Common myeloid progenitor, CD34-positive (primary cell): ENCODE measurements at regions not wholly inside any gene's neighbourhood (a gene's known extent, or its start where the extent isn't known, plus 50 kb on each side); places are given as distances from the start of the nearest gene placed in this dataset.

Experiments
- CTCF ChIA-PET: fragments of 350-600 bp; sonication (Branson Sonifier 250); formaldehyde crosslinking; loops from one replicate; lab custom pipeline; 2021; ENCODE audit warnings: antibody characterized with exemption; lab: Charles Lee
- POLR2A ChIA-PET: fragments of 350-600 bp; sonication (Branson Sonifier 250); formaldehyde crosslinking; loops from one replicate; lab custom pipeline; 2021; ENCODE audit warnings: antibody characterized with exemption; lab: Charles Lee
- DNase-seq, 3 donors: peaks; one replicate each; pipeline versions ENCODE4 v3.0.0 to v3.0.0-alpha.2; 2013
- H3K27ac ChIP-seq, 2 experiments: 1 replicate in 1 of 2; 2 replicates in 1 of 2; pipeline ENCODE4 v1.7.0; 2013; ENCODE audit warnings: inconsistent platforms in 2 of 2, low read length in 2 of 2, mild to moderate bottlenecking in 2 of 2, low read depth in 1 of 2, moderate library complexity in 1 of 2; ENCODE audit not compliant: severe bottlenecking in 2 of 2, insufficient read depth in 1 of 2, poor library complexity in 1 of 2
- H3K27me3 ChIP-seq, 5 experiments: replicated peaks in 2 of 5; 1 replicate in 3 of 5; 2 replicates in 2 of 5; pipeline versions ENCODE4 v1.6.1 to v1.7.0; 2013; ENCODE audit warnings: low read length in 4 of 5, mild to moderate bottlenecking in 2 of 5, moderate library complexity in 2 of 5, inconsistent platforms in 1 of 5; ENCODE audit not compliant: insufficient read depth in 5 of 5, control insufficient read depth in 4 of 5
- H3K36me3 ChIP-seq, 4 experiments: 1 replicate in 2 of 4; 2 replicates in 2 of 4; pipeline versions ENCODE4 v1.6.1 to v1.7.0; 2013; ENCODE audit warnings: low read length in 3 of 4, control low read depth in 1 of 4, mild to moderate bottlenecking in 1 of 4; ENCODE audit not compliant: control insufficient read depth in 4 of 4, insufficient read depth in 4 of 4
- H3K4me1 ChIP-seq, 4 experiments: 1 replicate in 3 of 4; 2 replicates in 1 of 4; pipeline versions ENCODE4 v1.6.1 to v1.7.1; 2013; ENCODE audit warnings: low read length in 3 of 4, mild to moderate bottlenecking in 3 of 4, control low read depth in 1 of 4, inconsistent platforms in 1 of 4, moderate library complexity in 1 of 4; ENCODE audit not compliant: control insufficient read depth in 4 of 4, insufficient read depth in 4 of 4; ENCODE audit errors: control extremely low read depth in 1 of 4
- H3K4me3 ChIP-seq, 7 experiments: 1 replicate in 4 of 7; 2 replicates in 3 of 7; pipeline versions ENCODE4 v1.5.1 to v1.7.0; 2013; ENCODE audit warnings: mild to moderate bottlenecking in 7 of 7, low read length in 6 of 7, moderate library complexity in 6 of 7, inconsistent platforms in 2 of 7, low read depth in 2 of 7, control low read depth in 1 of 7; ENCODE audit not compliant: insufficient read depth in 4 of 7, control insufficient read depth in 1 of 7; ENCODE audit errors: extremely low read depth in 1 of 7
- H3K9me3 ChIP-seq, 5 experiments: 1 replicate in 4 of 5; 2 replicates in 1 of 5; pipeline versions ENCODE4 v1.6.1 to v1.7.1; 2013; ENCODE audit warnings: low read length in 4 of 5, mild to moderate bottlenecking in 2 of 5, inconsistent platforms in 1 of 5, low read depth in 1 of 5, moderate library complexity in 1 of 5; ENCODE audit not compliant: control insufficient read depth in 4 of 5, insufficient read depth in 2 of 5; ENCODE audit errors: control extremely low read depth in 1 of 5
- WGBS: methylation state at CpG from one replicate; pipeline ENCODE4 v1.1.5; 2013; ENCODE audit not compliant: insufficient coverage; 5-methylcytosine and 5-hydroxymethylcytosine counted together

GRCh38 chr2:6471419-6471818 lies 394.3 kb downstream of the CMPK2 start:
- ChIA-PET CTCF (no interaction called here), POLR2A (no interaction called here)
- WGBS: 84% methylated on average over 3 of the region's 4 CpGs
- no peaks in the 10 kb centered on the region for H3K27me3 ChIP-seq
- H3K9me3 ChIP-seq: peaks cover 0 to 2% (median 0%) of the 10 kb centered on the region in 5 experiments
- H3K4me3 ChIP-seq: no peak overlapping the region
- H3K27ac ChIP-seq: no peak overlapping the region
- no peaks in the 10 kb centered on the region for H3K36me3 ChIP-seq
- DNase-seq: no peak
- H3K4me1 ChIP-seq: no peaks in the 10 kb centered on the region

GRCh38 chr2:6474161-6475140 lies 391.3 kb downstream of the CMPK2 start:
- 83% methylated on average over 3 of the region's 4 CpGs for WGBS
- Histone ChIP-seq H3K9me3 (peaks cover 0 to 2% (median 0%) of the 10 kb centered on the region in 5 experiments), H3K4me1 (no peaks in the 10 kb centered on the region), H3K36me3 (no peaks in the 10 kb centered on the region), H3K27me3 (no peaks in the 10 kb centered on the region), H3K4me3 (no peak overlapping the region), H3K27ac (no peak overlapping the region)
- no peak for DNase-seq
- CTCF ChIA-PET: no interaction called here
- POLR2A ChIA-PET: interaction anchor here (0.5 kb wide), 1 partner anchor 10 kb away, joined by 3 read pairs; no protein-coding TSS in a partner anchor

- H3K4me1 ChIP-seq: no peaks in the 10 kb centered on the region
- 86% methylated on average over 4 of the region's 4 CpGs for WGBS
- H3K9me3 ChIP-seq: peaks cover 0 to 3% (median 0%) of the 10 kb centered on the region in 5 experiments
- ChIA-PET POLR2A (no interaction called here), CTCF (no interaction called here)
- no peaks in the 10 kb centered on the region for H3K27me3 ChIP-seq
- H3K27ac ChIP-seq: no peak overlapping the region
- no peak for DNase-seq
- H3K36me3 ChIP-seq: no peaks in the 10 kb centered on the region
- no peak overlapping the region for H3K4me3 ChIP-seq
These were observed 390.4 kb downstream of the CMPK2 start for GRCh38 chr2:6475155-6475940.

- ChIA-PET CTCF (no interaction called here), POLR2A (no interaction called here)
- no peaks in the 10 kb centered on the region for H3K4me1 ChIP-seq
- no peak overlapping the region for H3K27ac ChIP-seq
- 100% methylated on average over 4 of the region's 4 CpGs for WGBS
- peaks cover 0 to 3% (median 0%) of the 10 kb centered on the region in 5 experiments for H3K9me3 ChIP-seq
- H3K27me3 ChIP-seq: no peaks in the 10 kb centered on the region
- no peak overlapping the region for H3K4me3 ChIP-seq
- no peaks in the 10 kb centered on the region for H3K36me3 ChIP-seq
- DNase-seq: no peak
These were observed 385.2 kb downstream of the CMPK2 start for GRCh38 chr2:6480514-6480913.

GRCh38 chr2:6482256-6482655 lies 383.5 kb downstream of the CMPK2 start:
- no peak overlapping the region for H3K27ac ChIP-seq
- POLR2A ChIA-PET: no interaction called here
- DNase-seq: no peak
- WGBS: 73% methylated on average over 3 of the region's 4 CpGs
- no peaks in the 10 kb centered on the region for H3K27me3 ChIP-seq
- H3K4me3 ChIP-seq: no peak overlapping the region
- H3K9me3 ChIP-seq: peaks cover 0 to 3% (median 0%) of the 10 kb centered on the region in 5 experiments
- H3K36me3 ChIP-seq: no peaks in the 10 kb centered on the region
- H3K4me1 ChIP-seq: no peaks in the 10 kb centered on the region
- CTCF ChIA-PET: no interaction called here

- CTCF ChIA-PET: no interaction called here
- no peak overlapping the region for H3K4me3 ChIP-seq
- H3K36me3 ChIP-seq: no peaks in the 10 kb centered on the region
- DNase-seq: no peak
- POLR2A ChIA-PET: no interaction called here
- H3K27ac ChIP-seq: no peak overlapping the region
- no peaks in the 10 kb centered on the region for H3K27me3 ChIP-seq
- H3K9me3 ChIP-seq: no peaks in the 10 kb centered on the region
- no peaks in the 10 kb centered on the region for H3K4me1 ChIP-seq
- WGBS: 95% methylated on average over 2 of the region's 4 CpGs
These were observed 377.9 kb downstream of the CMPK2 start for GRCh38 chr2:6487765-6488164.

GRCh38 chr2:6492573-6492972 lies 373.1 kb downstream of the CMPK2 start:
- Histone ChIP-seq H3K27ac (no peak overlapping the region), H3K36me3 (no peaks in the 10 kb centered on the region), H3K27me3 (no peaks in the 10 kb centered on the region), H3K4me3 (no peak overlapping the region), H3K4me1 (no peaks in the 10 kb centered on the region), H3K9me3 (peaks cover 0 to 1% (median 0%) of the 10 kb centered on the region in 5 experiments)
- WGBS: 60% methylated on average over 1 of the region's 1 CpG
- CTCF ChIA-PET: no interaction called here
- POLR2A ChIA-PET: no interaction called here
- DNase-seq: no peak
